ENCODE measurements at regions not wholly inside any gene's neighbourhood (a gene's known extent, or its start where the extent isn't known, plus 50 kb on each side); places are given as distances from the start of the nearest gene placed in this dataset.
"Not testable (repeated sequence)": the region's sequence is repeated elsewhere in the genome, so short reads cannot be mapped to it uniquely, and the experiment has no call there.

- FAIRE-seq: no peak
- WGBS, 3 donors: 74 to 87% (median 87%) methylated on average over 15 of the region's 15 CpGs
Measured at GRCh38 chr9:81826517-81826906, 101.7 kb upstream of the SPATA31D4 start.

DNA sequence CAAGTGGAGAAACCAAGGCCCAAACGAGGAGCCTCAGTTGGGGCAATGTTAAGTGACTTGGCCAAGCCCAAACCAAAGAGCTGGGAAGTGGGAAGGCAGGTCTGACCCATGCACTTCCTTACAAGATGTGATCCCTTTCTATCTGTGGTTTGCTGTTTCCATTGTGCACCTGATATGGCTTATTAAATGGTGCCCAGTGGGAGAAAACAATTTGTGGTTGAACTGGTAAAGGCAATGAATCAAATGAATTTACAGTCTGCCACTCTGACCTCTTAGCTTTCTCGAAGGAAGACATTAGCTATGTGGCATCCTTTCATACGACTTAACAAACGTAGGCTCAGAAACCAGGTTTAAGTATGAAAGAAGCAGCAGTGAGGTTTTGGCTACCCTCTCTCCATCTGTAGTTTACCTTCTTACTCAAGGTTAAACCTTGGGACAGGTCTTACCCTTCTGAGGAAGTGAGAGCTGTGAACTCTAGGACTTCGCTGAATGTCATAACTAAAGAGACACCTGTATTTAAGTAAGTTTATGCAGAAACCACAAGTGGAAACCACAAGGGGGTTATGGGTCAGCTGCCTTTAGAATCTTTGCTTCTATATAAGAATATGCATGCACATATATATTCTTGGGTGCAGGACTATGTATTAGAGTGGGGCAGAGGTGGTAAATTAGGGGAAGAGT, 100.5 kb upstream of the SPATA31D4 start:
- H3K4me1 ChIP-seq (ENCODE audit: control insufficient read depth in 3 of 3, insufficient read depth in 2 of 3, low read depth in 1 of 3, low read length in 2 of 3): no peaks in the 10 kb centered on the region
- H3K36me3 ChIP-seq (ENCODE audit: control insufficient read depth in 3 of 3, insufficient read depth in 2 of 3, low read depth in 1 of 3, low read length in 3 of 3): no peaks in the 10 kb centered on the region
- no peak overlapping the region for H3K27ac ChIP-seq (ENCODE audit: low read depth in 1 of 3, low read length in 2 of 3)
- no peaks in the 10 kb centered on the region for H3K9me3 ChIP-seq (ENCODE audit: control insufficient read depth in 2 of 2, insufficient read depth in 1 of 2, low read depth in 1 of 2, low read length in 1 of 2)
- DNase-seq (no peak), FAIRE-seq (no peak)
- 58 to 77% (median 76%) methylated on average over 5 of the region's 5 CpGs for WGBS, 3 donors
- no peaks in the 10 kb centered on the region for H3K27me3 ChIP-seq (ENCODE audit: control insufficient read depth in 3 of 3, insufficient read depth in 3 of 3, low read length in 3 of 3)
- no peak overlapping the region for H3K4me3 ChIP-seq (ENCODE audit: low read depth in 1 of 3, low read length in 3 of 3)

More at GRCh38 chr9:81826517-81826906, 101.7 kb upstream of the SPATA31D4 start:
- Histone ChIP-seq H3K27ac (ENCODE audit: low read depth in 1 of 3, low read length in 2 of 3) (peak overlapping the region in 1 of 3 donors; percentile 26), H3K4me1 (ENCODE audit: control insufficient read depth in 3 of 3, insufficient read depth in 2 of 3, low read depth in 1 of 3, low read length in 2 of 3) (no peaks in the 10 kb centered on the region), H3K4me3 (ENCODE audit: low read depth in 1 of 3, low read length in 3 of 3) (no peak overlapping the region), H3K27me3 (ENCODE audit: control insufficient read depth in 3 of 3, insufficient read depth in 3 of 3, low read length in 3 of 3) (no peaks in the 10 kb centered on the region), H3K9me3 (ENCODE audit: control insufficient read depth in 2 of 2, insufficient read depth in 1 of 2, low read depth in 1 of 2, low read length in 1 of 2) (no peaks in the 10 kb centered on the region), H3K36me3 (ENCODE audit: control insufficient read depth in 3 of 3, insufficient read depth in 2 of 3, low read depth in 1 of 3, low read length in 3 of 3) (no peaks in the 10 kb centered on the region)
- DNase-seq: no peak

DNA sequence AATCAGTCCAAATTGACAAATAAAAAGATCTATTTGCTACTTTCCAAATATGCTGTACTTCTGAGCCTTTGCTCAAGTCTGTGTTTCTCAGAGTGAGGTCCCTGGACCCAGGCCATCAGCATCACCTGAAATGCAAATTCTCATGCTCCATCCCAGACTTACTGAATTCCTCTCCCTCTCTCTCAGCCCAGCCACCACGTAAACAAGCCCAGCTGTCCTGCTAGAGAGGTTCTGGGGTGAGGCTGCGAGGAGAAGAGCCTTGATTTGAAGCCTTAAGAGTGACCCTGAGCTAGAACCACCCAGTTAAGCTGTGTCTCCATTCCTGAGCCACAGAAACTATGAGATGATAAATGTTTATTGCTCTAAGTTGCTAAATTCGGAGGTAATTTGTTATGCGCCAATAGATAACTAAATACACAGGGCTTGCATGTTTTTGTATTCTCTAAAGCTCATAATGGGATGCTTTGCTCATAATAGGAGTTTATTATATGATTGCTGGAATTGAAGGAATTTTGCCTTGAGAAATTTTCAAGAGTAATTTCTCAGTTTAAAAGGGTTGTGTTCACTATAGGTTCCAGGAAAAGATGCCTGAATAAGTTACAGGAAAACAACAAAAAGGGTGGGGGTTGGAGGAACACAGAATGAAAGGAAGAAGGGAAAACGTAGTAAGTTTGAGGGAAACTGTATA, 98.9 kb upstream of the SPATA31D4 start:
- Histone ChIP-seq H3K4me1 (ENCODE audit: control insufficient read depth in 3 of 3, insufficient read depth in 2 of 3, low read depth in 1 of 3, low read length in 2 of 3) (no peaks in the 10 kb centered on the region), H3K9me3 (ENCODE audit: control insufficient read depth in 2 of 2, insufficient read depth in 1 of 2, low read depth in 1 of 2, low read length in 1 of 2) (no peaks in the 10 kb centered on the region), H3K36me3 (ENCODE audit: control insufficient read depth in 3 of 3, insufficient read depth in 2 of 3, low read depth in 1 of 3, low read length in 3 of 3) (no peaks in the 10 kb centered on the region), H3K4me3 (ENCODE audit: low read depth in 1 of 3, low read length in 3 of 3) (no peak overlapping the region), H3K27me3 (ENCODE audit: control insufficient read depth in 3 of 3, insufficient read depth in 3 of 3, low read length in 3 of 3) (no peaks in the 10 kb centered on the region), H3K27ac (ENCODE audit: low read depth in 1 of 3, low read length in 2 of 3) (peak overlapping the region in 1 of 3 donors; percentile 55)
- FAIRE-seq (no peak), DNase-seq (no peak)
- WGBS, 3 donors: 41 to 52% (median 43%) methylated on average over 5 of the region's 5 CpGs

DNA sequence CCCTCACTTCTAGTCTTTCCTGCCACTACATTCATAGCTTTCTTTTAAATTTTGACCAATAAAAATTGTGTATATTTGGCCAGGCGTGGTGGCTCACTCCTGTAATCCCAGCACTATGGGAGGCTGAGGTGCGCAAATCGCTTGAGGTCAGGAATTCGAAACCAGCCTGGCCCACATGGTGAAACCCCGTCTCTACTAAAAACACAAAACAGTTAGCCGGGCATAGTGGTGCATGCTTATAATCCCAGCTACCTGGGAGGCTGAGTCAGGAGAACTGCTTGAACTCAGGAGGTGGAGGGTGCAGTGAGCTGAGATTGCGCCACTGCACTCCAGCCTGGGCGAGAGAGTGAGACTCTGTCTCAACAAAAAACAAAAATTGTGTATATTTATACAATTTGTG, 97.8 kb upstream of the SPATA31D4 start:
- FAIRE-seq; H3K36me3 ChIP-seq (ENCODE audit: control insufficient read depth in 3 of 3, insufficient read depth in 2 of 3, low read depth in 1 of 3, low read length in 3 of 3); H3K4me1 ChIP-seq (ENCODE audit: control insufficient read depth in 3 of 3, insufficient read depth in 2 of 3, low read depth in 1 of 3, low read length in 2 of 3); DNase-seq; H3K27me3 ChIP-seq (ENCODE audit: control insufficient read depth in 3 of 3, insufficient read depth in 3 of 3, low read length in 3 of 3); H3K27ac ChIP-seq (ENCODE audit: low read depth in 1 of 3, low read length in 2 of 3); H3K4me3 ChIP-seq (ENCODE audit: low read depth in 1 of 3, low read length in 3 of 3); H3K9me3 ChIP-seq (ENCODE audit: control insufficient read depth in 2 of 2, insufficient read depth in 1 of 2, low read depth in 1 of 2, low read length in 1 of 2): not testable (repeated sequence)
- WGBS, 3 donors: 92 to 95% (median 94%) methylated on average over 8 of the region's 8 CpGs

- Histone ChIP-seq H3K4me1 (ENCODE audit: control insufficient read depth in 3 of 3, insufficient read depth in 2 of 3, low read depth in 1 of 3, low read length in 2 of 3) (no peaks in the 10 kb centered on the region), H3K27ac (ENCODE audit: low read depth in 1 of 3, low read length in 2 of 3) (no peak overlapping the region), H3K27me3 (ENCODE audit: control insufficient read depth in 3 of 3, insufficient read depth in 3 of 3, low read length in 3 of 3) (no peaks in the 10 kb centered on the region), H3K9me3 (ENCODE audit: control insufficient read depth in 2 of 2, insufficient read depth in 1 of 2, low read depth in 1 of 2, low read length in 1 of 2) (no peaks in the 10 kb centered on the region), H3K36me3 (ENCODE audit: control insufficient read depth in 3 of 3, insufficient read depth in 2 of 3, low read depth in 1 of 3, low read length in 3 of 3) (no peaks in the 10 kb centered on the region), H3K4me3 (ENCODE audit: low read depth in 1 of 3, low read length in 3 of 3) (no peak overlapping the region)
- WGBS, 3 donors: 62 to 73% (median 71%) methylated on average over 6 of the region's 6 CpGs
- DNase-seq (no peak), FAIRE-seq (no peak)
Measured at GRCh38 chr9:81832571-81833285, 95.5 kb upstream of the SPATA31D4 start.

GRCh38 chr9:81833563-81834345, 94.5 kb upstream of the SPATA31D4 start:
- Histone ChIP-seq H3K36me3 (ENCODE audit: control insufficient read depth in 3 of 3, insufficient read depth in 2 of 3, low read depth in 1 of 3, low read length in 3 of 3) (no peaks in the 10 kb centered on the region), H3K27me3 (ENCODE audit: control insufficient read depth in 3 of 3, insufficient read depth in 3 of 3, low read length in 3 of 3) (no peaks in the 10 kb centered on the region), H3K4me1 (ENCODE audit: control insufficient read depth in 3 of 3, insufficient read depth in 2 of 3, low read depth in 1 of 3, low read length in 2 of 3) (no peaks in the 10 kb centered on the region), H3K27ac (ENCODE audit: low read depth in 1 of 3, low read length in 2 of 3) (peak overlapping the region in 1 of 3 donors; percentile 64), H3K9me3 (ENCODE audit: control insufficient read depth in 2 of 2, insufficient read depth in 1 of 2, low read depth in 1 of 2, low read length in 1 of 2) (no peaks in the 10 kb centered on the region), H3K4me3 (ENCODE audit: low read depth in 1 of 3, low read length in 3 of 3) (no peak overlapping the region)
- WGBS, 3 donors: 73 to 81% (median 75%) methylated on average over 9 of the region's 9 CpGs
- DNase-seq (no peak), FAIRE-seq (no peak)

DNA sequence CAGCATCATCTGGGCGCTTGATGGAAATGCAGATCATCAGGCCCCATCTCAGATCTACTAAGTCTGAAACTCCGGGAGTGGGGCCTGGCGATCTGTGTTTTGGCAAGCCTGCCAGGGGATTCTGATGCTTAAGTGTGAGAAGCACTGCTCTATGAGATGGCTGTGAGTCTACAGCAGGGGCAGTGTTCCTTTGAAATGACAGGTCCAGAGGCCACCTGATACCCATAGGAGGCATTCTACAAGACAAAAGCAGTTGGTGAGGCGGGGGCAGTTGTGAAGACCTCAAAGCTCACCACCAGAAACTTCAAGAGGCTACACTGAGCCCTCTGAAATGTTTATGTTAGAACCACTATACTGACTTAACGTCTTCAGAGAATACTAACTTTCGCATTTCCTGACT, 86.9 kb upstream of the SPATA31D4 start:
- H3K27me3 ChIP-seq (ENCODE audit: control insufficient read depth in 3 of 3, insufficient read depth in 3 of 3, low read length in 3 of 3): no peaks in the 10 kb centered on the region
- 86 to 94% (median 91%) methylated on average over 6 of the region's 6 CpGs for WGBS, 3 donors
- no peak for DNase-seq

GRCh38 chr9:81844131-81844567, 84.1 kb upstream of the SPATA31D4 start:
- H3K4me1 ChIP-seq (ENCODE audit: control insufficient read depth in 3 of 3, insufficient read depth in 2 of 3, low read depth in 1 of 3, low read length in 2 of 3): no peaks in the 10 kb centered on the region
- DNase-seq (no peak), FAIRE-seq (no peak)
- no peak overlapping the region for H3K27ac ChIP-seq (ENCODE audit: low read depth in 1 of 3, low read length in 2 of 3)
- H3K9me3 ChIP-seq (ENCODE audit: control insufficient read depth in 2 of 2, insufficient read depth in 1 of 2, low read depth in 1 of 2, low read length in 1 of 2): no peaks in the 10 kb centered on the region
- H3K27me3 ChIP-seq (ENCODE audit: control insufficient read depth in 3 of 3, insufficient read depth in 3 of 3, low read length in 3 of 3): no peaks in the 10 kb centered on the region
- no peaks in the 10 kb centered on the region for H3K36me3 ChIP-seq (ENCODE audit: control insufficient read depth in 3 of 3, insufficient read depth in 2 of 3, low read depth in 1 of 3, low read length in 3 of 3)
- 91 to 96% (median 94%) methylated on average over 2 of the region's 2 CpGs for WGBS, 3 donors
- H3K4me3 ChIP-seq (ENCODE audit: low read depth in 1 of 3, low read length in 3 of 3): no peak overlapping the region

More for the DNA sequence above, 86.9 kb upstream of the SPATA31D4 start:
- Histone ChIP-seq H3K4me3 (ENCODE audit: low read depth in 1 of 3, low read length in 3 of 3) (no peak overlapping the region), H3K36me3 (ENCODE audit: control insufficient read depth in 3 of 3, insufficient read depth in 2 of 3, low read depth in 1 of 3, low read length in 3 of 3) (no peaks in the 10 kb centered on the region), H3K9me3 (ENCODE audit: control insufficient read depth in 2 of 2, insufficient read depth in 1 of 2, low read depth in 1 of 2, low read length in 1 of 2) (no peaks in the 10 kb centered on the region), H3K4me1 (ENCODE audit: control insufficient read depth in 3 of 3, insufficient read depth in 2 of 3, low read depth in 1 of 3, low read length in 2 of 3) (no peaks in the 10 kb centered on the region), H3K27ac (ENCODE audit: low read depth in 1 of 3, low read length in 2 of 3) (no peak overlapping the region)
- FAIRE-seq: no peak

Measured in small intestine (tissue), 7 donors.